Activated T-cell treated with anti-CD3 and anti-CD28 coated beads, Interleukin-2, amount 50 U/mL, for 4 hours (primary cell): ENCODE measurements at regions not wholly inside any gene's neighbourhood (a gene's known extent, or its start where the extent isn't known, plus 50 kb on each side); places are given as distances from the start of the nearest gene placed in this dataset.

ENCODE experiments used
- ATAC-seq, 2 donors: fragments of 200-7000 bp; cut with Tn5 transposase; one replicate each; pipeline ENCODE4 v1.10.0; 2021
- DNase-seq: peaks from one replicate; pipeline ENCODE4 v3.0.0-alpha.2; 2020
- H3K27me3 Mint-ChIP-seq: one replicate; pipeline ENCODE4 v1.8.0; 2021; ENCODE audit warnings: low read depth, mixed read lengths
- H3K36me3 Mint-ChIP-seq: one replicate; pipeline ENCODE4 v1.8.0; 2022; ENCODE audit warnings: mixed read lengths; ENCODE audit not compliant: insufficient read depth
- H3K4me1 Mint-ChIP-seq: one replicate; pipeline ENCODE4 v1.8.0; 2021; ENCODE audit warnings: low read depth, mixed read lengths
- H3K4me3 Mint-ChIP-seq: one replicate; pipeline ENCODE4 v1.8.0; 2021; ENCODE audit warnings: mild to moderate bottlenecking, moderate library complexity, mixed read lengths
- H3K9me3 Mint-ChIP-seq: one replicate; pipeline ENCODE4 v1.8.0; 2021; ENCODE audit warnings: mixed read lengths

- no peak for ATAC-seq
- Mint-ChIP-seq H3K4me3 (no peak overlapping the region), H3K4me1 (peaks cover 4% of the 10 kb centered on the region), H3K9me3 (no peaks in the 10 kb centered on the region), H3K36me3 (no peaks in the 10 kb centered on the region), H3K27me3 (no peaks in the 10 kb centered on the region)
- DNase-seq = no peak
Measured at GRCh38 chrX:134161162-134161561, 75.8 kb upstream of the CCDC160 start.

- no peak for ATAC-seq
- H3K4me1 Mint-ChIP-seq = peaks cover 4% of the 10 kb centered on the region
- no peak for DNase-seq
- H3K36me3 Mint-ChIP-seq = no peaks in the 10 kb centered on the region
- H3K9me3 Mint-ChIP-seq = no peaks in the 10 kb centered on the region
- no peaks in the 10 kb centered on the region for H3K27me3 Mint-ChIP-seq
- no peak overlapping the region for H3K4me3 Mint-ChIP-seq
Measured at GRCh38 chrX:134162032-134162431, 75.0 kb upstream of the CCDC160 start.

- Mint-ChIP-seq H3K4me3 (no peak overlapping the region), H3K36me3 (no peaks in the 10 kb centered on the region), H3K4me1 (peaks cover 6% of the 10 kb centered on the region), H3K9me3 (no peaks in the 10 kb centered on the region), H3K27me3 (no peaks in the 10 kb centered on the region)
- ATAC-seq (no peak), DNase-seq (no peak)
Measured at GRCh38 chrX:134163836-134164235, 73.1 kb upstream of the CCDC160 start.

- H3K4me3 Mint-ChIP-seq = no peak overlapping the region
- no peaks in the 10 kb centered on the region for H3K36me3 Mint-ChIP-seq
- ATAC-seq (no peak), DNase-seq (no peak)
- H3K9me3 Mint-ChIP-seq = no peaks in the 10 kb centered on the region
- H3K27me3 Mint-ChIP-seq = no peaks in the 10 kb centered on the region
- peaks cover 6% of the 10 kb centered on the region for H3K4me1 Mint-ChIP-seq
Measured at GRCh38 chrX:134167591-134168203, 69.3 kb upstream of the CCDC160 start.

- H3K36me3 Mint-ChIP-seq = no peaks in the 10 kb centered on the region
- peak overlapping the region; percentile 83 for H3K4me3 Mint-ChIP-seq
- peaks cover 17% of the 10 kb centered on the region for H3K4me1 Mint-ChIP-seq
- no peaks in the 10 kb centered on the region for H3K9me3 Mint-ChIP-seq
- H3K27me3 Mint-ChIP-seq = peaks cover 6% of the 10 kb centered on the region
- peak; percentile 30 for DNase-seq
- peak; percentile 57 to 61 for ATAC-seq
Measured at GRCh38 chrX:134171661-134172587, 65.1 kb upstream of the CCDC160 start.

- Mint-ChIP-seq H3K4me1 (peaks cover 14% of the 10 kb centered on the region), H3K4me3 (peak overlapping the region; percentile 83), H3K9me3 (no peaks in the 10 kb centered on the region), H3K36me3 (no peaks in the 10 kb centered on the region), H3K27me3 (peaks cover 9% of the 10 kb centered on the region)
- DNase-seq (peak; percentile 47), ATAC-seq (peak; percentile 59 to 62)
Measured at GRCh38 chrX:134172588-134173259, 64.3 kb upstream of the CCDC160 start.

GRCh38 chrX:134173541-134174272 is 63.3 kb upstream of the CCDC160 start:
- Mint-ChIP-seq H3K36me3 (no peaks in the 10 kb centered on the region), H3K9me3 (no peaks in the 10 kb centered on the region), H3K4me3 (peak overlapping the region; percentile 83), H3K4me1 (peaks cover 14% of the 10 kb centered on the region), H3K27me3 (peaks cover 10% of the 10 kb centered on the region)
- DNase-seq (peak; percentile 5), ATAC-seq (peak; percentile 18 to 38)

GRCh38 chrX:134174273-134174660 is 62.7 kb upstream of the CCDC160 start:
- Mint-ChIP-seq H3K4me1 (peaks cover 14% of the 10 kb centered on the region), H3K4me3 (peak overlapping the region; percentile 83), H3K27me3 (peaks cover 10% of the 10 kb centered on the region), H3K9me3 (no peaks in the 10 kb centered on the region), H3K36me3 (no peaks in the 10 kb centered on the region)
- ATAC-seq = no peak
- no peak for DNase-seq

GRCh38 chrX:134174859-134175258 is 62.1 kb upstream of the CCDC160 start:
- ATAC-seq = no peak
- H3K4me3 Mint-ChIP-seq = no peak overlapping the region
- no peak for DNase-seq

GRCh38 chrX:134177527-134177926 is 59.5 kb upstream of the CCDC160 start:
- Mint-ChIP-seq H3K27me3 (peaks cover 14% of the 10 kb centered on the region), H3K4me3 (no peak overlapping the region), H3K36me3 (no peaks in the 10 kb centered on the region), H3K9me3 (no peaks in the 10 kb centered on the region), H3K4me1 (peaks cover 12% of the 10 kb centered on the region)
- DNase-seq (no peak), ATAC-seq (no peak)

More at GRCh38 chrX:134174859-134175258, 62.1 kb upstream of the CCDC160 start:
- no peaks in the 10 kb centered on the region for H3K9me3 Mint-ChIP-seq
- H3K27me3 Mint-ChIP-seq = peaks cover 10% of the 10 kb centered on the region
- no peaks in the 10 kb centered on the region for H3K36me3 Mint-ChIP-seq
- peaks cover 14% of the 10 kb centered on the region for H3K4me1 Mint-ChIP-seq

- no peak for ATAC-seq
Measured at GRCh38 chrX:134180601-134181274, 56.2 kb upstream of the CCDC160 start.

GRCh38 chrX:134181275-134181660 is 55.7 kb upstream of the CCDC160 start:
- no peaks in the 10 kb centered on the region for H3K9me3 Mint-ChIP-seq
- peaks cover 8% of the 10 kb centered on the region for H3K27me3 Mint-ChIP-seq
- H3K36me3 Mint-ChIP-seq = no peaks in the 10 kb centered on the region
- no peak for ATAC-seq
- H3K4me1 Mint-ChIP-seq = peaks cover 8% of the 10 kb centered on the region
- H3K4me3 Mint-ChIP-seq = no peak overlapping the region
- no peak for DNase-seq

More at GRCh38 chrX:134180601-134181274, 56.2 kb upstream of the CCDC160 start:
- H3K4me3 Mint-ChIP-seq = no peak overlapping the region
- peaks cover 6% of the 10 kb centered on the region for H3K4me1 Mint-ChIP-seq
- no peaks in the 10 kb centered on the region for H3K36me3 Mint-ChIP-seq
- H3K9me3 Mint-ChIP-seq = no peaks in the 10 kb centered on the region
- peaks cover 8% of the 10 kb centered on the region for H3K27me3 Mint-ChIP-seq
- no peak for DNase-seq

GRCh38 chrX:134183665-134184064 is 53.3 kb upstream of the CCDC160 start:
- Mint-ChIP-seq H3K4me3 (no peak overlapping the region), H3K27me3 (peaks cover 5% of the 10 kb centered on the region), H3K4me1 (peaks cover 18% of the 10 kb centered on the region), H3K9me3 (no peaks in the 10 kb centered on the region), H3K36me3 (no peaks in the 10 kb centered on the region)
- no peak for ATAC-seq
- DNase-seq = no peak
